ENCODE measurements at regions not wholly inside any gene's neighbourhood (a gene's known extent, or its start where the extent isn't known, plus 50 kb on each side); places are given as distances from the start of the nearest gene placed in this dataset.
"Not testable (repeated sequence)": the region's sequence is repeated elsewhere in the genome, so short reads cannot be mapped to it uniquely, and the experiment has no call there.

GRCh38 chr19:30935146-30935545 lies 414.1 kb downstream of the TSHZ3 start:
- no peak for DNase-seq

- DNase-seq = not testable (repeated sequence)
Observed at GRCh38 chr19:30933454-30933853, 415.8 kb downstream of the TSHZ3 start.

GRCh38 chr19:30932854-30933253 lies 416.4 kb downstream of the TSHZ3 start:
- no peak for DNase-seq

- DNase-seq = no peak
Observed at GRCh38 chr19:30930941-30931706, 418.1 kb downstream of the TSHZ3 start.

GRCh38 chr19:30927705-30928104 lies 421.5 kb downstream of the TSHZ3 start:
- DNase-seq = no peak

- DNase-seq = no peak
Observed at GRCh38 chr19:30924670-30925069, 424.6 kb downstream of the TSHZ3 start.

GRCh38 chr19:30924069-30924636 lies 425.1 kb downstream of the TSHZ3 start:
- no peak for DNase-seq

GRCh38 chr19:30923621-30924020 lies 425.6 kb downstream of the TSHZ3 start:
- no peak for DNase-seq

GRCh38 chr19:30923096-30923495 lies 426.1 kb downstream of the TSHZ3 start:
- no peak for DNase-seq

GRCh38 chr19:30920222-30920621 lies 429.0 kb downstream of the TSHZ3 start:
- DNase-seq = no peak

- no peak for DNase-seq
Observed at GRCh38 chr19:30919737-30920136, 429.5 kb downstream of the TSHZ3 start.

- DNase-seq = no peak
Observed at GRCh38 chr19:30916238-30916637, 433.0 kb downstream of the TSHZ3 start.

- no peak for DNase-seq
Observed at GRCh38 chr19:30911491-30911890, 437.7 kb downstream of the TSHZ3 start.

- DNase-seq = no peak
Observed at GRCh38 chr19:30910485-30911240, 438.6 kb downstream of the TSHZ3 start.

- DNase-seq = no peak
Observed at GRCh38 chr19:30909216-30909615, 440.0 kb downstream of the TSHZ3 start.

GRCh38 chr19:30908262-30908771 lies 440.9 kb downstream of the TSHZ3 start:
- DNase-seq = no peak

- no peak for DNase-seq
Observed at GRCh38 chr19:30906871-30907270, 442.4 kb downstream of the TSHZ3 start.

- DNase-seq = no peak
Observed at GRCh38 chr19:30900051-30900450, 449.2 kb downstream of the TSHZ3 start.

GRCh38 chr19:30898353-30899103 lies 450.7 kb downstream of the TSHZ3 start:
- DNase-seq = peak; percentile 7

GRCh38 chr19:30897553-30897952 lies 451.7 kb downstream of the TSHZ3 start:
- DNase-seq = no peak

GRCh38 chr19:30897034-30897433 lies 452.2 kb downstream of the TSHZ3 start:
- DNase-seq = no peak

- DNase-seq = peak; percentile 66
Observed at GRCh38 chr19:30896554-30896953, 452.7 kb downstream of the TSHZ3 start.

GRCh38 chr19:30895946-30896345 lies 453.3 kb downstream of the TSHZ3 start:
- peak; percentile 18 for DNase-seq
